C4-2B (cell line): ENCODE measurements at regions not wholly inside any gene's neighbourhood (a gene's known extent, or its start where the extent isn't known, plus 50 kb on each side); places are given as distances from the start of the nearest gene placed in this dataset.

ENCODE experiments used
- CTCF ChIP-seq: fragments of 450-650 bp; conservative IDR thresholded peaks from 2 replicates; pipeline ENCODE4 v1.5.1; 2017; ENCODE audit warnings: mild to moderate bottlenecking
- ZFX ChIP-seq: fragments of 450-650 bp; IDR thresholded peaks from 2 replicates; pipeline ENCODE4 v1.6.1; 2017

GRCh38 chr1:70674941-70675685 lies 264.0 kb downstream of the CTH start:
- TF ChIP-seq CTCF (no peak), ZFX (no peak)
